Memory B cell (primary cell): ENCODE measurements at regions not wholly inside any gene's neighbourhood (a gene's known extent, or its start where the extent isn't known, plus 50 kb on each side); places are given as distances from the start of the nearest gene placed in this dataset.

Source experiments
- ATAC-seq: fragments of 150-1000 bp; cut with Tn5 transposase; 2 replicates; pipeline ENCODE4 v1.10.0; 2021; ENCODE audit warnings: low read depth, mild to moderate bottlenecking, moderate library complexity
- DNase-seq, 2 donors: peaks; one replicate each; pipeline ENCODE4 v3.0.0; 2022; ENCODE audit warnings: low spot score in 2 of 2
- H3K27ac Mint-ChIP-seq: one replicate; pipeline ENCODE4 v1.8.0; 2022; ENCODE audit warnings: mild to moderate bottlenecking, moderate library complexity, mixed read lengths
- H3K27me3 Mint-ChIP-seq: one replicate; pipeline ENCODE4 v1.8.0; 2022; ENCODE audit warnings: mixed read lengths
- H3K36me3 Mint-ChIP-seq: one replicate; pipeline ENCODE4 v1.8.0; 2022; ENCODE audit warnings: mild to moderate bottlenecking, mixed read lengths
- H3K4me1 Mint-ChIP-seq: one replicate; pipeline ENCODE4 v1.8.0; 2022; ENCODE audit warnings: mixed read lengths
- H3K4me3 Mint-ChIP-seq: one replicate; pipeline ENCODE4 v1.8.0; 2022; ENCODE audit warnings: mild to moderate bottlenecking, moderate library complexity, mixed read lengths
- H3K9me3 Mint-ChIP-seq: one replicate; pipeline ENCODE4 v1.8.0; 2022; ENCODE audit warnings: mixed read lengths

GRCh38 chr5:88594441-88594840 is 288.5 kb downstream of the MEF2C start:
- H3K4me3 Mint-ChIP-seq: no peak overlapping the region
- no peaks in the 10 kb centered on the region for H3K27me3 Mint-ChIP-seq
- ATAC-seq (no peak), DNase-seq (no peak)
- no peak overlapping the region for H3K27ac Mint-ChIP-seq
- H3K4me1 Mint-ChIP-seq: no peaks in the 10 kb centered on the region
- no peaks in the 10 kb centered on the region for H3K9me3 Mint-ChIP-seq
- no peaks in the 10 kb centered on the region for H3K36me3 Mint-ChIP-seq

DNA sequence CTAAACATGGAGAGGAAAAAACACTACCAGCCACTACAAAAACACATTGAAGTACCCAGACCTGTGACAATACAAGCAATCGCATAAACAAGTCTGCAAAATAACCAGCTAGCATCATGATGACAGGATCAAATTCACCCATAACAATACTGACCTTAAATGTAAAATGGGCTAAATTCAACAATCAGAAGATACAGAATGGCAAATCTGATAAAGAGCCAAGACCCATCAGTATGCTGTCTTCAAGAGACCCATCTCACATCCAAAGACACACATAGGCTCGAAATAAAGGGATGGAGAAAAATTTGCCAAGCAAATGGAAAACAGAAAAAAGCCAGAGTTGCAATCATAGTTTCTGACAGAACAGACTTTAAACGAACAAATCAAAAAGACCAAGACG is 294.4 kb downstream of the MEF2C start:
- Mint-ChIP-seq H3K4me1 (no peaks in the 10 kb centered on the region), H3K4me3 (no peak overlapping the region), H3K9me3 (peaks cover 6% of the 10 kb centered on the region), H3K36me3 (peaks cover 2% of the 10 kb centered on the region), H3K27ac (no peak overlapping the region), H3K27me3 (no peaks in the 10 kb centered on the region)
- ATAC-seq: no peak
- no peak for DNase-seq

- H3K4me3 Mint-ChIP-seq: no peak overlapping the region
- H3K9me3 Mint-ChIP-seq: peaks cover 6% of the 10 kb centered on the region
- H3K27ac Mint-ChIP-seq: no peak overlapping the region
- H3K36me3 Mint-ChIP-seq: peaks cover 2% of the 10 kb centered on the region
- no peaks in the 10 kb centered on the region for H3K4me1 Mint-ChIP-seq
- DNase-seq: no peak
- H3K27me3 Mint-ChIP-seq: no peaks in the 10 kb centered on the region
- ATAC-seq: no peak
Observed at GRCh38 chr5:88583471-88583870, 299.5 kb downstream of the MEF2C start.

DNA sequence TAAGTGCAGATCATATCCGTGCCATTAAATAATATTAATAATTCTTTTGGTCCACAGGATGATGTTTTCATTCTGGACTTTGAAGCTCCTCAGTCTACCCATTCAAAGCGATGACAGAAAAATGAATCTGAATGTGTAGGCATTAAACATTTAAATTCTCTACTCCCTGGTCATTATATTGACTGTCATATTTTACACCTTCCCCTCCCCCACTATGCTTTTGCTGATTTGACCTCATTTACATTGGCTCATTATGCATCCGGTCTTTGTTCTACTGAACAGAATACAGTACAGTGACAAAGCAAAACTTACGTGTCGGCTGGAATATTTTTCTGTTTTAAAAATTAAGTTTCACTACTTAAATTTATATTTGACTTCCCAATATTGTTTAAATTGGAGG is 289.7 kb upstream of the TMEM161B start:
- Mint-ChIP-seq H3K9me3 (no peaks in the 10 kb centered on the region), H3K4me3 (no peak overlapping the region), H3K27me3 (peaks cover 6% of the 10 kb centered on the region), H3K27ac (no peak overlapping the region), H3K36me3 (no peaks in the 10 kb centered on the region), H3K4me1 (peaks cover 3% of the 10 kb centered on the region)
- DNase-seq: no peak
- no peak for ATAC-seq

GRCh38 chr5:88557881-88558280 is 289.2 kb upstream of the TMEM161B start:
- H3K27me3 Mint-ChIP-seq: peaks cover 6% of the 10 kb centered on the region

DNA sequence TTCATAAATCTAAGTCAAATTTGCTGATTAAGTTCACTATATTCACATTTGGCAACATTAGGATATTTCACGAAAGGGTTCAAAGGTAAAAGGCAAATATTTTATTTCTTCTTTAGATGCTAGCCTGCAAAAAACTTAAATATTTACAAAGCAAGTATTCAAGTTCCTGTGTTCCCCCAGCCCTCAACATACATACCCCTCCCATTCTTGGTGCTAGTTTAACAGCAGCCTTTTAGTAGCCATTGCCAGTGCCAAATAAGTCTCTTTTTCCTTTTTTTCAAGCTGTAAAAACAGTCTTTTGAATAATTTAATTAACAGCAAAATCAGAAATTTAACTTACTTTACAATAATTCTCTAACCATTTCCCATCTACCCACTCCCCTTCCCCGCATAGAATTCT is 288.5 kb upstream of the TMEM161B start:
- DNase-seq (no peak), ATAC-seq (no peak)
- peaks cover 6% of the 10 kb centered on the region for H3K27me3 Mint-ChIP-seq
- no peak overlapping the region for H3K27ac Mint-ChIP-seq
- H3K9me3 Mint-ChIP-seq: no peaks in the 10 kb centered on the region
- no peaks in the 10 kb centered on the region for H3K36me3 Mint-ChIP-seq
- peaks cover 3% of the 10 kb centered on the region for H3K4me1 Mint-ChIP-seq
- H3K4me3 Mint-ChIP-seq: no peak overlapping the region

More at GRCh38 chr5:88557881-88558280, 289.2 kb upstream of the TMEM161B start:
- DNase-seq (no peak), ATAC-seq (no peak)
- Mint-ChIP-seq H3K36me3 (no peaks in the 10 kb centered on the region), H3K4me3 (no peak overlapping the region), H3K27ac (no peak overlapping the region), H3K4me1 (peaks cover 3% of the 10 kb centered on the region), H3K9me3 (no peaks in the 10 kb centered on the region)

- peaks cover 3% of the 10 kb centered on the region for H3K4me1 Mint-ChIP-seq
- H3K4me3 Mint-ChIP-seq: no peak overlapping the region
- no peaks in the 10 kb centered on the region for H3K9me3 Mint-ChIP-seq
- H3K27ac Mint-ChIP-seq: no peak overlapping the region
- H3K27me3 Mint-ChIP-seq: peaks cover 6% of the 10 kb centered on the region
- H3K36me3 Mint-ChIP-seq: no peaks in the 10 kb centered on the region
- DNase-seq (no peak), ATAC-seq (no peak)
Observed at GRCh38 chr5:88556406-88556805, 287.8 kb upstream of the TMEM161B start.

DNA sequence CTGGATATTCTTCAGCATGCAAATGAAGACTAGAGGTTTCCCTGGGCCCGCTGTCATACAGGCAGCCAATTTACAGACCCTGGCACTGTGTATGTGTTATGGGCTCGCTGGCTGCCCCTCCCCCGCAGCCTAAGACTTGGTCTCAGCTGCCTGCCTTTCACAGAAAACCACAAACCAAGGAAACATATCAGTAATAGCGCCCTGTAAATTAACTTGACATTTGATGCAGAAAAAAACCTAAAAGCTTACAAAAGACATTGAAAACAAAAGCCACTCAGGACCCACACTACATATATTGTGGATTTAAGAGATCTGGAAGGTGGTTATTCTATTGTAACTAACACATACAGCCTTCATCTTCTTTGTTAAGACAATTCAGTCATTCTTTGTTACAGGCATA is 287.0 kb upstream of the TMEM161B start:
- H3K4me1 Mint-ChIP-seq: peaks cover 3% of the 10 kb centered on the region
- no peaks in the 10 kb centered on the region for H3K9me3 Mint-ChIP-seq
- ATAC-seq (no peak), DNase-seq (no peak)
- H3K27me3 Mint-ChIP-seq: peaks cover 6% of the 10 kb centered on the region
- no peak overlapping the region for H3K4me3 Mint-ChIP-seq
- no peak overlapping the region for H3K27ac Mint-ChIP-seq
- H3K36me3 Mint-ChIP-seq: no peaks in the 10 kb centered on the region

- no peak for ATAC-seq
- Mint-ChIP-seq H3K4me1 (peaks cover 3% of the 10 kb centered on the region), H3K9me3 (no peaks in the 10 kb centered on the region), H3K4me3 (no peak overlapping the region), H3K27ac (no peak overlapping the region), H3K27me3 (peaks cover 6% of the 10 kb centered on the region), H3K36me3 (no peaks in the 10 kb centered on the region)
- DNase-seq: no peak
Observed at GRCh38 chr5:88553986-88554385, 285.3 kb upstream of the TMEM161B start.

DNA sequence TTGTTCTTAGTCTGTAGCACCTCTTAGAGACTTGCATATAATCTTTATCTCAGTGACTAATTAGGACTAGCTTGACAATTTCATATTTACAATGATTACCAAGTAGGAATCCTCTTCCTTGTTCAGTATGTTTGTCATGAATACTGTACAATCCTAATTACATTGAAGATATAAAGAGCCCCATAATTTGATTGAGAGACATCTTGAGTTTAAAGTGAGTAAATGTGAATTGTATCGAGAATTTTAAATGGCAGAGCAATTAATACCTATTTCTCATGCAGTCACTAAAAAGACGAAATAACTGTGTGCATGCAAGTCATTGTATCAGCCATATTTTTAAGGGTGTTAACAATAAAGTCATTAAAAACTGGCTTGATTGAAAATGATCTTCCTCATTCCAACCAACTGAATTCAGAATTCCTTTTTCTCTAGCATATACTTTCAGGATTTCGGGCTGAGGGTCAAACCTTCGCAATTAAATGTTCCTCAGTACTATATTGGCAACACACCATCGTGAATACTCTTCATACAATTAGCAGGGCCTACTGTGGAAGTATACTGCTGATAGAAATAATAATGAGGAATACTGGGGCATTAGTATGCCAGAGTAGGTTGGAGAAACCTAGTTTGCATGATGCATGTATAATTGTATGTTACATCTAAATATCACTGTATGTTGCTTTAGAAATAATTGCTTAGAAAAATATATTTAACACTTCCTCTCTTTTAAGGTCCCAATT is 284.7 kb upstream of the TMEM161B start:
- Mint-ChIP-seq H3K27ac (no peak overlapping the region), H3K9me3 (no peaks in the 10 kb centered on the region), H3K4me3 (no peak overlapping the region), H3K36me3 (no peaks in the 10 kb centered on the region), H3K27me3 (peaks cover 4% of the 10 kb centered on the region), H3K4me1 (peaks cover 3% of the 10 kb centered on the region)
- ATAC-seq (no peak), DNase-seq (no peak)

DNA sequence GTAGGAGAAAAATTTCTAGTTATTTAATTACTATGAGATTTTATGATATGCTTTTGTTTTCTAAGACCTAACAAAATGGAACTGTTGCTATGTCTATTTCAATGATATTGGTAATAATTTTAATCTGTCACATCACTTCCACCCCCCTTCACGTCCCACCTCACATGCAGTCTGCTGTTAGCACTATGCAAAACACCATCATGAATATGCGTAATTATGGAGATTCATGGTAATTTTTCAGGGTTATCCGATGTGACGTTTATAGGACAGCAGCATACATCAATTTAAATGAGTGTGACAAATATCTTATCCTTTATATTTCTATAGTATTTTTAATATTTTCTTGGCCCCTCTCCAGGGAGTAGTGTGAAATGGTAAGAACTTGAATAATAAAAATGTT is 283.8 kb upstream of the TMEM161B start:
- Mint-ChIP-seq H3K36me3 (no peaks in the 10 kb centered on the region), H3K27ac (no peak overlapping the region), H3K9me3 (no peaks in the 10 kb centered on the region), H3K4me3 (no peak overlapping the region), H3K27me3 (peaks cover 3% of the 10 kb centered on the region), H3K4me1 (peaks cover 3% of the 10 kb centered on the region)
- no peak for ATAC-seq
- DNase-seq: no peak

GRCh38 chr5:88551724-88552345 is 283.2 kb upstream of the TMEM161B start:
- H3K4me3 Mint-ChIP-seq: no peak overlapping the region
- ATAC-seq (no peak), DNase-seq (no peak)
- H3K27ac Mint-ChIP-seq: no peak overlapping the region
- peaks cover 3% of the 10 kb centered on the region for H3K27me3 Mint-ChIP-seq
- no peaks in the 10 kb centered on the region for H3K9me3 Mint-ChIP-seq
- peaks cover 3% of the 10 kb centered on the region for H3K4me1 Mint-ChIP-seq
- no peaks in the 10 kb centered on the region for H3K36me3 Mint-ChIP-seq

GRCh38 chr5:88550736-88551135 is 282.1 kb upstream of the TMEM161B start:
- no peaks in the 10 kb centered on the region for H3K27me3 Mint-ChIP-seq
- H3K36me3 Mint-ChIP-seq: no peaks in the 10 kb centered on the region
- no peak for DNase-seq
- no peaks in the 10 kb centered on the region for H3K9me3 Mint-ChIP-seq
- H3K4me1 Mint-ChIP-seq: no peaks in the 10 kb centered on the region
- ATAC-seq: no peak
- H3K27ac Mint-ChIP-seq: no peak overlapping the region
- H3K4me3 Mint-ChIP-seq: no peak overlapping the region

GRCh38 chr5:88548136-88548805 is 279.6 kb upstream of the TMEM161B start:
- Mint-ChIP-seq H3K4me3 (no peak overlapping the region), H3K4me1 (no peaks in the 10 kb centered on the region), H3K9me3 (no peaks in the 10 kb centered on the region), H3K36me3 (no peaks in the 10 kb centered on the region), H3K27me3 (no peaks in the 10 kb centered on the region), H3K27ac (no peak overlapping the region)
- no peak for ATAC-seq
- no peak for DNase-seq
